Hematopoietic multipotent progenitor cell treated with erythropoietin and hydrocortisone succinate and interleukin-3 and kit ligand, for 6 days (in vitro differentiated cells): ENCODE measurements at regions not wholly inside any gene's neighbourhood (a gene's known extent, or its start where the extent isn't known, plus 50 kb on each side); places are given as distances from the start of the nearest gene placed in this dataset.
A peak's percentile ranks its signal among the peaks of the same experiment; 100 is the strongest.
"Not testable (repeated sequence)": the region's sequence is repeated elsewhere in the genome, so short reads cannot be mapped to it uniquely, and the experiment has no call there.

ENCODE experiments used
- DNase-seq: peaks from one replicate; pipeline ENCODE4 v3.0.0-alpha.2; 2015

DNA sequence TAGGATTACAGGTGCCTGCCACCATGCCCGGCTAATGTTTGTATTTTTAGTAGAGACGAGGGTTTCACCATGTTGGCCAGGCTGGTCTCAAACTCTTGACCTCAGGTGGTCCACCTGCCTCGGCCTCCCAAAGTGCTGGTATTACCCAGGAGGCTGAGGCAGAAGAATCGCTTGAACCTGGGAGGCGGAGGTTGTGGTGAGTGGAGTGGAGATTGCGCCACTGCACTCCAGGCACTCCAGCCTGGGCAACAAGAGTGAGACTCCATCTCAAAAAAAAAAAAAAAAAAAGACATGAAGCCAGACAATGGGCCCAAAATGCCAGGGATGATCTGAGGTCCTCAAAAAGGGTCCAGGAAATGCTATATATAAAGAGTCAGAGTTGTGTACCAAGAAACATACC is 392.9 kb downstream of the SEC14L1 start:
- not testable (repeated sequence) for DNase-seq

DNA sequence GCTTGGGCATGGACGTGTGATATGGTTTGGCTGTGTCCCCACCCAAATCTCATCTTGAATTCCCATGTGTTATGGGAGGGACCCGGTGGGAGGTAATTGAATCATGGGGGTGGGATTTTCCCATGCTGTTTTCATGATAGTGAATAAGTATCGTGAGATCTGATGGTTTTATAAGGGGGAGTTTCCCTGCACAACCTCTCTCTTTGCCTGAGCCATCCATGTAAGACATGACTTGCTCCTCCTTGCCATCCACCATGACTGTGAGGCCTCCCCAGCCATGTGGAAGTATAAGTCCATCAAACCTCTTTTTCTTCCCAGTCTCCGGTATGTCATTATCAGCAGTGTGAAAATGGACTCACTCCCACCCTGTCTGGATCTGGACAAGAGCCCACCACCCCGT is 393.4 kb downstream of the SEC14L1 start:
- no peak for DNase-seq

DNA sequence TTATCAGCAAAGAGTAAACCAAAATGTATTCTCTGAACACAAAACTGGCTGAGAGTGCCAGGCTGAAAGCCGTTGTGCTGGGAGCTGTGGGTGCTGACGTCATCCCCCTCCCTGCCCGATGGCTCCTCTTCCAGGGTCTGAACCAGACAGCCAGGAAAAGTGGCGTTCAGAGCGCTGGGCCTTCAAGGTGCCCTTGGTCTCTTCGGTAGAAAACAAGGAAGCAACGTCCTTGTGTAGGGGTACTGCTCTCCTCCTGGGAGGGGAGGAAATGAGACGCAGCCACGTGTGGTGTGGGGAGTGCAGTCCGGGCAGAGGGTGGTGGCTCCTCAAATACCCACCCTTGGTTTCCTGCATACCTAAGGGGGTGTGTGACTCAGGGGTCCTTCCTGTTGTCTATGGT is 394.7 kb downstream of the SEC14L1 start:
- no peak for DNase-seq

GRCh38 chr17:77535892-77536291 is 395.1 kb downstream of the SEC14L1 start:
- DNase-seq = no peak

- no peak for DNase-seq
Measured at GRCh38 chr17:77537566-77537965, 396.8 kb downstream of the SEC14L1 start.

DNA sequence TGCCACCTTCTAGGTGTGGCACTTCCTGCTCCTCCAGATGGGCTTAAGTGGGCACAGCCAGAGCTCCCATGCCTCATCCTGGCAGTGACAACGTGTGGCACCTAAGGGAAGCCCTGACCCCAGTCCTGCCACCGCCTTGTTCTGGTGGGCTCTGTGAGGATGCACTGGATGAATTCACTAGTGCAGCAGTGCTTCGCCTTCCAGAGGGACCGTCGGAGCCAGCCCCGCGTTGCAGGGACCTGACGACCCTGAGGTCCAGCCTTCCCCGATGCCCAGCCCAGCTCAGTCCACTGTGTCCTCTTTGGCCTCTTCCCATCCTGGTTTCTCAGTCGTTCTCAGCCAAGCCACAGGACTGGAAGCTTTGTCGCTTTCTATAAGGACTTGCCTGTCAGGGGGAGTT is 399.8 kb downstream of the SEC14L1 start:
- DNase-seq = no peak

DNA sequence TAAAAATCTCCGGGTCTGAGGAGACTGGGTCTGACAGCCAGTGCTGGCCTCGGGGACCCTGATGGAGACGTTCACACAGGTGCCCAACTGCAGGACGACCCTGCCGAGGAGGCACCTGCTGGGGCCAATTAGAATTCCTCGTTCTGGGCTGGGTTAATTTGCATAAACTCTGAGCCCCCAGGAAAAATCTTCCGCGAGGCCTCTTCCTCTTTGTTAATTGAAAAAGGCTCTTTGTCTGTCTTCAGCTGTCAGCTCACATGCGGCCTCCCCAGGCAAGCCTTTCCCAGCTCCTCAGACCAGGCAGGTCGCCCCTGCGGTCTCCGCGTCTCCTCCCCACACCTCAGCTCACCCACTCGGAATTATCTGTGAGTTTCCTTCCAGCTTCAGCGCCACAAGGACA is 400.2 kb downstream of the SEC14L1 start:
- no peak for DNase-seq

DNA sequence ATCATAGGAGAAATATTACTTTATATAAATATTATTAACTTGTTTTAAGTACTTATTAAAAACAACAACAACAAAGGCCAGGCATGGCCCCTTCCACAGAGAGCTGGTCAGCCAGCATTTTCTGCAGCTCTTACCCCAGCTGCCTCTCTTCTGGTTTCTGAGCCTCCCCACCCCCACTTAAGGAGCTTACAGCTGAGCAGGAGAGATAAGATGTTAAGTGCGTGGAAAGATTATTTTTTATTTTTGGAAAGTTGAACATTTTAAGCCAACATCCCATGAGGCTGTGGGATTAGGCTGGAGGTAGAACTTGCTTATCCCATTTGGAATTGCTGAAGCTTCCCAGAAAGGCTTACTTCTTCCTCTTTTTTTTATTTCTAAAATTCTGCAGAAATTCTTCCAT is 401.2 kb downstream of the SEC14L1 start:
- peak; percentile 53 for DNase-seq

DNA sequence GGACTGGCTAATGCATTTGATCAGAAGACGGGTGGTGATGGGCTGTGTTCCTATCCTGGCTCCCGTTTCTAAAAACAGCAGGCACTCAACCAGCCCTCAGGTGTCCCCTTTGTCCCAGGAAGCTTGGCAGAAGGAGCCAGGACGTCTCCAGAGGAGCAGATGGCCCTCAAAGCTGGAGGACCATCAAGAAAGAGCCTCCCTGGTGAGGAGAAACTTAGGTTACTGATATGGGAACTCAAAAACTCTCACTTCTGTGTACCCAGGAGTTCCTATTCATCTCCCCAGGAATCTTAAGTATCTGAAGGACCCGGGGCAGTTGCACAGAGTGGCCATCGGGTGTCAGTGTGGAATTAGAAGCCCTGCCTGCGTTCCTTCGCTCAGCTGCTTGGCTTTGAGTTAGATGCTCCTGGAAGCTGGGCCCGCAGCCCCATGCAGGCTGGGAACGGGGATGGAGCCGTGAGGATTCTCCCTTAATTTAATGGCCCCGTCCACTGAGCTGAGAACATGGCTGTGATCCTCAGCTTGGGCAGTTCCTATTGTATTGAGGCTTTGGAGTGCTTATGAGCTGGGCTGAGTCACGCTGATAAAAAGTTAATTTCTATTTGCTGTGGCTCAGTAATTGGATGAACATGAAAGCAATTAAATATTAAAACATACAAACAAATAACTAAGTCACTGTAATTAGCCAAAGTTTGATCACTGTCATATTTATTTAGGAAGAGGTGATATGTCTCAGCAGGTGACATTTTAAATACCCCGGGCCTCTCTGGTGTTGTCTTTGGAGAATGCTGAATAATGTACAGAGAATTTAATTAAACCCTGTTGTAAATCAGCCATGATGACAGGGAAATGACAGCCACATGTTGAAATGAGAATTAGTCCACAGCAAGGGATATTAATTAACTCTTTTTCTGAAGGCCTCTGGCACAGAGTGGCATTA is 402.1 kb downstream of the SEC14L1 start:
- DNase-seq = peak; percentile 93

DNA sequence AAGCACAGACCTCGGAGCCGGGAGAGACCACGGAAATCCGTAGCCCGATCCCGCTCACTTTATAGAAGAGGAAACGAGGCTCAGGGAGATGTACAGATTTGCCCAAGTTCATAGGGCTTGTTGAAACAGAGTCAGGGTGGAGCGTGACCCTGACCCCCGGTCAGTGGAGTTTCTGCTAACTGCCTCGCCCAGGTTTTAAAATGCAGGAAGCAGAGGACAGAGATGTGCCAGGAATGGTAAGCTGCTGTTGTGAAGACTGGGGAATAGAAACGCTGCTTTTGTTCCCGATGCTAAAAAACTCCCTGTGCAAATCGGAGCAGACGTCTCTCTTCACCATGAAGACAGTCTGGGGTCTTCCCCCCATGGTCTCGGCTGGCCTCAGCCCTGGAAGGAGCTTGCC is 403.0 kb downstream of the SEC14L1 start:
- no peak for DNase-seq

GRCh38 chr17:77544347-77545110 is 403.8 kb downstream of the SEC14L1 start:
- DNase-seq = no peak

GRCh38 chr17:77546772-77547241 is 406.0 kb downstream of the SEC14L1 start:
- DNase-seq = peak; percentile 15

- peak; percentile 65 for DNase-seq
Measured at GRCh38 chr17:77548967-77549366, 408.2 kb downstream of the SEC14L1 start.

- peak; percentile 61 for DNase-seq
Measured at GRCh38 chr17:77549726-77550366, 408.7 kb upstream of the TNRC6C start.

DNA sequence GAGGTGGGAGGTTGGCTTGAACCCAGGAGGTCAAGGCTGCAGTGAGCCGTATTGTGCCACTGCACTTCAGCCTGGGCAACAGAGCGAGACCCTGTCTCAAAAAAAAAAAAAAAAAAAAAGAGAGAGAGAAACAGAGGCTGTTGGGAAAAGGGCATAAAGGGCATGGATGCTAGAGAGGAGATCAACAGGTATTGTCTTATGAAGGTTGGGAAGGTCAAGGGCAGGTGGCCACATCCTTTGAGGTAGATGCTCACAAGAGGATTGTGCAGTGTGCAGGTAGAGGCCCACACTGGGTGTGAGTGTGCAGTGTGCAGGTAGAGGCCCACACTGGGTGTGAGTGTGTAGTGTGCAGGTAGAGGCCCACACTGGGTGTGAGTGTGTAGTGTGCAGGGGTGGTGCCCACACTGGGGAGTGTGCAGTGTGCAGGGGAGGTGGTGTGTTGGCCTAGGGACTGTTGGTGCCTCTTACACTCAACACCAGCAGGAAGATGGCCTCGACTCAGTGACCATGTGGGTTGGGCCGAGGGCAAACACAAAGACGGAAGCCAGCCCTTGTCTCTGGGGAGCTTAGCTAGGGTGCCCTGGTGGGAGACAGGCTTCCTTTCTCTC is 404.9 kb upstream of the TNRC6C start:
- no peak for DNase-seq

GRCh38 chr17:77555121-77555591 is 403.3 kb upstream of the TNRC6C start:
- no peak for DNase-seq

DNA sequence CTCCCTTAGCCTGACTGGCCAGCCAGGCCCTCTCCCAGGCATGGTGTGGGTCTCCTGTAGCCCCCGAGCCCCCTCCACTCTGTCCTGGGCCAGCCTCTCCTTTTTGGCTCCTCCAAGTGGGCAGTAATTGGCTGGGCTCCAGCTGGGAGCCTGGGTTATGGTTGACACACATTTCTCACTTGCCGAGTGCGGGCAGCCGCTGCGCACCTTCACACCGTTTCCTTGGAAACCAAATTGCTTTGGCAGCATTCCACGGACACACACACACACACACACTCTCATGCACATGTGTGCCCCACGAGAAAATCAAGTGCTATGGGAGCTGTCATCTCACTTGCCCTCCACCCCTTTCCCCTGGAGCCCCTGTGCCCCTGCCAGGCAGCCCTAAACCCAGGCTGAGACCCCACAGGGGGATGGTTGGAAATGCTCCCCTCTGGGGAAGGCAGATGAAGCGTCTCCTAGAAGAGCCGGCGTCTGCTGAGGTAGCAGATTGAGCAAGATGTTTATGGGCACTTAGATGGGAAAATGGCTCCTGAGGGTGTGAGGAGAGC is 402.7 kb upstream of the TNRC6C start:
- no peak for DNase-seq

DNA sequence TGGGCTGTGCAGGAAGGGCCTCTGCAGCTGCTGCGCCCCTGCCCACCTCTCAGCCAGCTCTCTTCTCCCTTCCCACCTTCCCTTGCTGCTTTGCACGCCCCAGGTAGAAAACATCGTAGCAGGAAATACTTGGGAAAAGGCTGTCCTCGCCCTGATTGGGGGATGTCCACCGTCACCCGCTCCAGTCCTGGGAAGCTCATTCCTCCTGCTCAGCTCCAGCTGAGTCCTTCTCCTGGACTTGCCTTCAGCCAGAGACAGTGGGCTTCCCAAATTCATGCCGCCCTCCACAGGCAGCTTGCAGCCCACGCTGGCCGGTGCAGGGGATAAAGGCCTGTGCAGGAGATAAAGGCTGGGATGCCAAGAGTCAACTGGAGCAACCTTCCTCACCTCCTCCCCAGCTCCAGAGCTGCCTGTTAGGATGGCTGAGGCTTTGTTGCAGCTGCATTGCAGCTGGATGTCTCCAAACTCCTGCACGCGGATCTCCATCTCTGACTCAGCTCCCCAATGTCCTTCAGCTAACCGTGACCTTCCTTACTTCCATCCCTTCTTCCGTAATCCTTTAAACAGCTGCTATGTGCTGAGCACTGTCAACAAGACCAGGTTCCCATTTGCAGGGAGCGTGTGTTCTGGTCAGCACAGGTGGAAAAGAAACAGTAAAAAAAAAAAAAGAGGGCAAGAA is 402.0 kb upstream of the TNRC6C start:
- no peak for DNase-seq

- no peak for DNase-seq
Measured at GRCh38 chr17:77558846-77559626, 399.5 kb upstream of the TNRC6C start.

DNA sequence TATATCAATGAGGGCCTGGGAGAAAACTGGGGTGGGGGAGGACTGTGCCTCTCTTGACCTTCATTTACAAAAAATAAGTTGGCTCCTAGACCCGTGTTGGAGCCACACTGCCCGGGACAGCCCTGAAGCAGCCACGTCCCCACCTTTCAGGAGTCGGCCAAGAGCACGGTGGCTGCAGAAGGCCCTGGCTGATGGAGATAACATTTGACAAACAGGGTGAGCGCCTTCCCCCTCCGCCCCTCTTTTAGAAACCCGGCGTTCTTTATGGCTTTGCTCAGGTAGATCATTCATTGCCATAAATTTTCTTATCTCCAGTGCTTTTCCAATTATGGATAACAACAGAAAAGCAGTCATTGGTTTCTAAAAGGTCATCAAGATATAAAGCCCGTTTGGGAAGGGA is 398.1 kb upstream of the TNRC6C start:
- DNase-seq = no peak

- DNase-seq = no peak
Measured at GRCh38 chr17:77560841-77561240, 397.7 kb upstream of the TNRC6C start.
